ENCODE measurements at regions not wholly inside any gene's neighbourhood (a gene's known extent, or its start where the extent isn't known, plus 50 kb on each side); places are given as distances from the start of the nearest gene placed in this dataset.

DNA sequence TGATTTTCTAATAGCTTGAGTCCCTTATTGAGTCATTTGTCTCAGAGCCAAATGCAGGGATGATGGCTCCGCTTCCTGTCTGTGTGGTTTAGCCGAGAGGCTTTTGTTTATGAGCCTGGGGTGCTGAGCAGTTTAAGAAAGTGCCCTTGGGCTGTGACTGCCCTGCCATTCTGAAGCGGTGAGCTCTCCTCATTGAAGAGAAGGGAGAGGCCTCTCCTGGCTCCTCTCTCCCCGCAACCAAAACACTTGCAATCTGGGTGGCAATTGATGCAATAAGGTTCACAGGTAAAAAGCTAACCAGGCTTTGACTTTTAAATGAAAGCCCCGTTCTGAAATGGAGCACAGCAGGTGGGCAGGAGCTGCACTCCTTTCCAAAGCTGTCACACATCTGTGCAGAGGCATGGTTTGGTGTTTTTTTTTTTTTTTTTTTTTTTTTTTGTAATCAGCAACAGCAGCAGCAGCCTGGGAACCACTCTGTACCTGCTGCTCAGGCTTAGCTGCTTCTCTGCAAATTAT is 403.7 kb downstream of the SIPA1L2 start:
- no peak for ATAC-seq
- no peak overlapping the region for H3K4me3 ChIP-seq
- no peak for DNase-seq
- no peak overlapping the region for H3K27ac ChIP-seq
- H3K27me3 ChIP-seq: no peaks in the 10 kb centered on the region
- no peaks in the 10 kb centered on the region for H3K4me1 ChIP-seq
- intact Hi-C loops (cut with DNase I): no loop called here
- no peaks in the 10 kb centered on the region for H3K36me3 ChIP-seq
- H3K9me3 ChIP-seq: no peaks in the 10 kb centered on the region
- TF ChIP-seq, protein P1, sequence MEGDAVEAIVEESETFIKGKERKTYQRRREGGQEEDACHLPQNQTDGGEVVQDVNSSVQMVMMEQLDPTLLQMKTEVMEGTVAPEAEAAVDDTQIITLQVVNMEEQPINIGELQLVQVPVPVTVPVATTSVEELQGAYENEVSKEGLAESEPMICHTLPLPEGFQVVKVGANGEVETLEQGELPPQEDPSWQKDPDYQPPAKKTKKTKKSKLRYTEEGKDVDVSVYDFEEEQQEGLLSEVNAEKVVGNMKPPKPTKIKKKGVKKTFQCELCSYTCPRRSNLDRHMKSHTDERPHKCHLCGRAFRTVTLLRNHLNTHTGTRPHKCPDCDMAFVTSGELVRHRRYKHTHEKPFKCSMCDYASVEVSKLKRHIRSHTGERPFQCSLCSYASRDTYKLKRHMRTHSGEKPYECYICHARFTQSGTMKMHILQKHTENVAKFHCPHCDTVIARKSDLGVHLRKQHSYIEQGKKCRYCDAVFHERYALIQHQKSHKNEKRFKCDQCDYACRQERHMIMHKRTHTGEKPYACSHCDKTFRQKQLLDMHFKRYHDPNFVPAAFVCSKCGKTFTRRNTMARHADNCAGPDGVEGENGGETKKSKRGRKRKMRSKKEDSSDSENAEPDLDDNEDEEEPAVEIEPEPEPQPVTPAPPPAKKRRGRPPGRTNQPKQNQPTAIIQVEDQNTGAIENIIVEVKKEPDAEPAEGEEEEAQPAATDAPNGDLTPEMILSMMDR (IDR thresholded peaks at IDR 0.05): no peak

DNA sequence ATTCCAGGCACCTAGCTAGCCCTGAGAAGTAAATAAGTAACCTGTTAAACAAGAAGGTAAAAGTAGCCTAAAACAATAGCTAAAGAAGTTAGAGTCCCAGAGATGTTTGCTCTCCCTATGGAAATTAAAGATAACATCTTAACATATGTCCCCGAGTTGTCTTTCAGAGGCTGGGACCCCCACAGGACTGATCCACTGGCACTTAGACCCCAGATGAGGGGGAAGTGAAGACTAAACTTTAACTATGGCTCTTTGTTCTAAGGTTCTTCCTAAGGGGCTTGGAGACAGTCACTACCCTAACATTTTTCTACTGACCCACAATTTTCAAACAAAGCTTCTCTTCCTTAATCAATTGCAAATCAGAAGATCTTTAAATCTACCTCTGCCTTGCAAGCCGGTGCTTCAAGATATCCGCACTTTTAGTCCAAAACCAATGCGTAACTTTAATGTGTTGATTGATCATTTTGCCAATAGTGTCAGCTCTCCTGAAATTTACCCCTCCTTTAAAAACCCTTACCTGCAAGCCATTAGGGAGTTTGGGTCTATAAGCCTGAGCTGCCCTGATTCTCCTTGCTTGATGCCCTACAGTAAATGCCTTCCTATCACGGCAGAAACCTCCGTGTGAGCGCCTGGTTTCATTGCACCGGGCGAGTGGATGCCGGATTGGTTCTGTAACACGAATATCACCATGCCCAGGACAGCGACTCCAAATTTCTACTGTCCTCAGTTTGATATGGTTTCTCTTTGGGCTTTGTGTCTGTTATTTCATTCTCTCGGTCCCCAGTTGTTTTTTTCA is 404.4 kb downstream of the SIPA1L2 start:
- ATAC-seq (no peak), DNase-seq (no peak)
- TF ChIP-seq, protein P1 (IDR thresholded peaks at IDR 0.05): no peak
- no peak overlapping the region for H3K4me3 ChIP-seq
- H3K4me1 ChIP-seq: no peaks in the 10 kb centered on the region
- H3K9me3 ChIP-seq: no peaks in the 10 kb centered on the region
- intact Hi-C loops (cut with DNase I): no loop called here
- no peak overlapping the region for H3K27ac ChIP-seq
- no peaks in the 10 kb centered on the region for H3K27me3 ChIP-seq
- no peaks in the 10 kb centered on the region for H3K36me3 ChIP-seq

DNA sequence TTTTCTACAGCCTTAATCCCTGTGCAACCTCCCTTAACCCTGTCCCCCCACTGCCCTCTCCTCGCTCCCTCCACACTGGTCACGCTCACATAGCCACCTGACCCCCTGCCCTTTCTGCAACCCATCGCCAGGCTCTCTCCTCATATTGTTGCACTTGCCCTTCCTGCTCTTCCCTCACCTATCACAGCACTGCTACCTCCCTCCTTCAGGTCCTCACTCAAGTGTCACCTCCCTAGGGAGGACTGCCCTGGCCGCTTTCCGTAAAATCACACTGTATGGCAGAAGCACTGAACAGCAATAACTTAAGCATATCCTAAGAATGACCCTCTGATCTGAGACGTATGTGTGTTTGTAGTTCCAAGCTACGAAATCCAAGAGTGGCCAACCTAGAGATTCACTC is 406.0 kb downstream of the SIPA1L2 start:
- Histone ChIP-seq H3K4me3 (no peak overlapping the region), H3K27me3 (no peaks in the 10 kb centered on the region), H3K27ac (no peak overlapping the region), H3K4me1 (no peaks in the 10 kb centered on the region), H3K9me3 (no peaks in the 10 kb centered on the region), H3K36me3 (no peaks in the 10 kb centered on the region)
- DNase-seq (no peak), ATAC-seq (no peak)
- intact Hi-C loops (cut with DNase I): no loop called here
- TF ChIP-seq, protein P1 (IDR thresholded peaks at IDR 0.05): no peak

DNA sequence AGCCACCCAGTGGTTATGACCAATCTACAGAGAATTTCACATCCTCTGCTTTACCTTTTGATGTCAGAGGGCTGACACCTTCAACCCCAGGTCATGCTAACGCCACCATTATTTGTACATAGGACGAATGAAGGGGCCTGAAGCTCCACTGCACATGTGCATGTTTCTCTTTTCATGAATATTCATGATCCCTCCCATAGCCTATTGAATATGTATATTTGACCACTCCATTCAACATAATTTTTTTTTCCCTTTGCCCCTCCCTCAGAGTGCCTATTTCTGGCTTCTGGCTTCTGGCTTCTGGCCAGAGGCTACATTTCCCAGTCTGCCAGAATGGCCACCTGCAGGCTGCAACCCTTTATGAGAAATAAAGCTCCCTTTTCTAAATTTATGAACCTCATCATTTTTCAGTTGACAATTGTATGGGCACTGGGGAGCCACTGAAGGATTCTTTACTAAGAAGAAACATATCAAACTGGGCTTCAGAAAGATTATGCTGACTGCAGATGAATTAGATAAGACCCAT is 406.7 kb downstream of the SIPA1L2 start:
- DNase-seq (no peak), ATAC-seq (no peak)
- Histone ChIP-seq H3K4me3 (no peak overlapping the region), H3K36me3 (no peaks in the 10 kb centered on the region), H3K4me1 (no peaks in the 10 kb centered on the region), H3K27ac (no peak overlapping the region), H3K9me3 (no peaks in the 10 kb centered on the region), H3K27me3 (no peaks in the 10 kb centered on the region)
- intact Hi-C loops (cut with DNase I): no loop called here
- TF ChIP-seq, protein P1 (IDR thresholded peaks at IDR 0.05): no peak

DNA sequence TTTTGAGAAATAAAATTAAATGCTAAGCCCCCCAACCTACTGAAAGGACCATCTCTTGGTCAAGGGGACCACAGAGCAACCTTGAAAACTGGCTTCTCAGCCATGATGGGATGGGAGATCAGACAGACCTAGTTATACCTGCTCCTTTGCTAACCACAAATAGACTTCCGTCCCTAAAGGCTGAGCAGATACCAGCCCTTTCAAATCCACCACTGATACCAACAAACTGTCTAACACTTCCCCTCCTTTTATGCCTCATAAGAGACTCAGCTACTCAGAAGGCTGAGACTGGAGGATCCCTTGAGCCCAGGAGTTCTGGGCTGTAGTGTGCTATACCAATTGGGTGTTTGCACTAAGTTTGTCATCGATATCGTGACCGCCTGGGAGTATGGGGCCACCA is 407.3 kb downstream of the SIPA1L2 start:
- DNase-seq: no peak
- intact Hi-C loops (cut with DNase I): no loop called here
- Histone ChIP-seq H3K4me1 (no peaks in the 10 kb centered on the region), H3K27ac (no peak overlapping the region), H3K27me3 (no peaks in the 10 kb centered on the region), H3K9me3 (no peaks in the 10 kb centered on the region), H3K36me3 (no peaks in the 10 kb centered on the region), H3K4me3 (no peak overlapping the region)
- no peak for ATAC-seq
- TF ChIP-seq, protein P1 (IDR thresholded peaks at IDR 0.05): no peak

Measured in upper lobe of right lung (tissue), 1 donor.